Colonic mucosa (tissue), 4 donors: ENCODE measurements at regions not wholly inside any gene's neighbourhood (a gene's known extent, or its start where the extent isn't known, plus 50 kb on each side); places are given as distances from the start of the nearest gene placed in this dataset.

Experiments used
- DNase-seq: peaks from one replicate; pipeline ENCODE4 v3.0.0-alpha.2; 2020
- H3K27ac ChIP-seq: fragments of 200-600 bp; one replicate; pipeline ENCODE4 v1.8.0; 2021
- H3K27me3 ChIP-seq: fragments of 200-600 bp; one replicate; pipeline ENCODE4 v1.8.0; 2021
- H3K36me3 ChIP-seq: fragments of 200-600 bp; one replicate; pipeline ENCODE4 v1.8.0; 2021
- H3K4me1 ChIP-seq: fragments of 200-600 bp; one replicate; pipeline ENCODE4 v1.8.0; 2021; ENCODE audit warnings: mild to moderate bottlenecking
- H3K4me3 ChIP-seq: fragments of 200-600 bp; one replicate; pipeline ENCODE4 v1.8.0; 2021
- H3K9ac ChIP-seq, 2 donors: one replicate each; pipeline ENCODE4 v1.7.0; 2013; ENCODE audit warnings: control low read depth in 2 of 2, low read depth in 2 of 2, low read length in 2 of 2
- H3K9me3 ChIP-seq: fragments of 200-600 bp; one replicate; pipeline ENCODE4 v1.8.0; 2021
- CTCF ChIP-seq: fragments of 200-600 bp; IDR thresholded peaks from one replicate; pipeline ENCODE4 v1.8.0; 2022; ENCODE audit warnings: antibody characterized with exemption, mild to moderate bottlenecking
- intact Hi-C: fragments of 100-400 bp; cut with DNase I; formaldehyde crosslinking; loops from one replicate; pipeline ENCODE4 v1.14.1; 2022
- donor health status: healthy.
- donor health status: DM: no; HTN: no; CAD: no.
- donor health status: DM: no; HTN: no; CAD: no.

DNA sequence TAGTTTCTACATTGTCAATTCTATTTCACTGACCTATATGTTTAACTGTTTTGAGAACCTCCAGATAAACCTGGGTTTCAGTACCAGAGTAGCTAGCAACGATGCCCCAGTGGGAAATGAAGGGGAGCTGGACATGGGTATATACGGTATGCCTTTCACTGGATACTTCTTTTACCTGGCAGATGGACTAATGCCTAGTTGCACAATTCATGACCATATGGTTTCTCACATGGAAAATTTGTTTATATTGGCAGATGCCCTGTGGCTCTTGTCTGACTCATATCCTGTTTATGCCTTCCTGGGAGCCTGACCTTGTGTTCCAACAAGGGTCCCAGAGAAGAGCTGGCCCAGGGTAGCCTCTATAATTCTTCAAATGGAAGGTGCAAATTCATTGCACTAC is 144.1 kb downstream of the MAT2B start:
- DNase-seq: no peak
- intact Hi-C loops: no loop called here
- no peak overlapping the region for H3K27ac ChIP-seq
- no peaks in the 10 kb centered on the region for H3K36me3 ChIP-seq
- no peak for TF ChIP-seq CTCF
- H3K9ac ChIP-seq: no peak overlapping the region
- no peaks in the 10 kb centered on the region for H3K4me1 ChIP-seq
- H3K27me3 ChIP-seq: no peaks in the 10 kb centered on the region
- H3K9me3 ChIP-seq: no peaks in the 10 kb centered on the region
- no peak overlapping the region for H3K4me3 ChIP-seq

DNA sequence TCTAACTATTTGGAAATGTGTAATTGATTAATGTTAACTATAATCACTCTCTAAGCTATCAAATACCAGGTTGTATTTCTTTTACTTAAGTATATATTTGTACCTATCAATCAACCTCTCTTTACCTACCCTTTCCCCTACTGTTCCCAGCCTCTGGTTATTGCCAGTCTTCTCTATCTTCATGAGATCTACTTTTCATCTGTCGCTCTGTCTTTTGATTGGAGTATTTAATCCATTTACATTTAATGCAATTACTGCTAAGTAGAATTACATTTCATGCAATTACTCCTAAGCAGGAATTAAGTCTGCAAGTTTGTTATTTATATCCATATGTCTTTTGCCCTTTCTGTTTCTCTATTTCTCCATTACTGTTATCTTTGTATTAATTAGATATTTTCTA is 148.1 kb downstream of the MAT2B start:
- intact Hi-C loops: no loop called here
- no peaks in the 10 kb centered on the region for H3K27me3 ChIP-seq
- no peak overlapping the region for H3K9ac ChIP-seq
- no peak overlapping the region for H3K4me3 ChIP-seq
- no peak for TF ChIP-seq CTCF
- no peak overlapping the region for H3K27ac ChIP-seq
- H3K9me3 ChIP-seq: no peaks in the 10 kb centered on the region
- no peaks in the 10 kb centered on the region for H3K36me3 ChIP-seq
- H3K4me1 ChIP-seq: no peaks in the 10 kb centered on the region
- DNase-seq: no peak

DNA sequence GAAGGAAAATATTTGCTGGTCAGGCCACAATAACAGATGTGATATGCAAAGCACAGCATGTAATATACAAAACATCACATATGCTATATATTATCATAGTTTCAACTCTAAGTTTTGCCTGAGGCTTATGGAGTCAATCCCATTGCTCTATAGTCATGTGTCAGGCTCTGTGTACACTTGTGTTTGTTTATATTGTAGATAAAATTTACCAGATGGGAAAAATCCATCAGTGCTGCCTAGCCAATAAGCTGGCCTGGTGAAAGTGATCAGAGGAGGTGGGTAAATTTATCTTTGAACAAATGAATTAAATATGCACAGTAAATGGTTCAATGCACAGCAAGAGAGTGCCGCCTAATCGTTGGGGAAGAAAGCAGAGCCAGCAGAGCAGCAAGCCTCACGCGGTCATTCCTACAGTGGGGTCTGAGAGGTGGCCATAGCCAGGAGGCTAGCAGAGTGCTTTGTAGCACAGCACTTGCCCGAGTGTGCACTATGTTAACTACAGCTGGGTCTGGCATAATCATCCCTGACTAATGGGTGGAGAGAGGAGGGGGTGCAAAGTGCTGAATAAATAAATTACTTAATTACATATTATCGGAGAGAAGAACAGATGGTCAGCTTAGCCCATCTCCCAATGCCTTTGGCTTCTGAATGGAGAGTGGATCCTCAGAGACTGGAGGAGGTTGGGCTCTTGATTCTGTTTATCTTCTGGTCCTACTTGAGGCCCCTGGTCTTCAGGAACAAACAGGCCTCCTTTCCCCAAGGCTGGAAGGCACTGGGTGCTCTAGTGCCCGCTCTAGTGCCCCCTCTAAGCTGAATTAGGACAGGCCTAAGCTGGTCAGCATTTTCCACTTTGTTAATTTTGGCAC is 153.5 kb downstream of the MAT2B start:
- H3K9me3 ChIP-seq: no peaks in the 10 kb centered on the region
- no peaks in the 10 kb centered on the region for H3K36me3 ChIP-seq
- no peak overlapping the region for H3K4me3 ChIP-seq
- intact Hi-C loops: loop anchor here (5.0 kb wide), 1 partner anchor 72 kb away; no protein-coding TSS in a partner anchor
- no peaks in the 10 kb centered on the region for H3K27me3 ChIP-seq
- peaks cover 16% of the 10 kb centered on the region for H3K4me1 ChIP-seq
- no peak overlapping the region for H3K27ac ChIP-seq
- no peak for TF ChIP-seq CTCF
- no peak overlapping the region for H3K9ac ChIP-seq
- DNase-seq: no peak

DNA sequence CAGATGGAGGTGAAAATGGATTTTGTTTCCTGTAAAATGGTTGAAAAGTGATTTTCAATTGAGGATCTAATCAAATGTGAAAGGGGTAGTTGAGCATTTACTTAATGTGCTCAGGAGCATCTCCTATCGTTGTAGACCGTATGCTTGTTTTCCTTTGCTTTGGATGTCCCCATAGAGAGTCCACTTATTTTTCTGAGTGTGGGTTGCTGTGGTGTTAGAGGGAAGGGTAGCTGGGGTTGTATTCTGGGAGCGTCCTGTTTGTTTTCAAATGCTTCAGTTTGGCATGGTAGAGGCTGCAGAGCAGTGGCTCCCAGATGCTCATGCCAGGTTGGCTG is 154.1 kb downstream of the MAT2B start:
- Histone ChIP-seq H3K27ac (no peak overlapping the region), H3K36me3 (no peaks in the 10 kb centered on the region), H3K27me3 (no peaks in the 10 kb centered on the region), H3K9me3 (no peaks in the 10 kb centered on the region), H3K4me3 (no peak overlapping the region), H3K9ac (no peak overlapping the region), H3K4me1 (peaks cover 16% of the 10 kb centered on the region)
- intact Hi-C loops: loop anchor here (5.0 kb wide), 1 partner anchor 72 kb away; no protein-coding TSS in a partner anchor
- no peak for DNase-seq
- TF ChIP-seq CTCF: no peak

GRCh38 chr5:163660486-163660885 is 155.1 kb downstream of the MAT2B start:
- Histone ChIP-seq H3K27ac (peak overlapping the region; percentile 68), H3K9ac (no peak overlapping the region), H3K36me3 (no peaks in the 10 kb centered on the region), H3K4me1 (peaks cover 16% of the 10 kb centered on the region), H3K27me3 (no peaks in the 10 kb centered on the region), H3K4me3 (no peak overlapping the region), H3K9me3 (no peaks in the 10 kb centered on the region)
- no peak for DNase-seq
- TF ChIP-seq CTCF: no peak
- intact Hi-C loops: no loop called here
